GM23338 (cell line): ENCODE measurements at regions not wholly inside any gene's neighbourhood (a gene's known extent, or its start where the extent isn't known, plus 50 kb on each side); places are given as distances from the start of the nearest gene placed in this dataset.

Experiments
- CREB1 ChIP-seq: fragments of 250-450 bp; sonication (Bioruptor Pico); IDR thresholded peaks from 2 replicates; pipeline ENCODE4 v1.5.0; 2020; ENCODE audit warnings: low read depth, mild to moderate bottlenecking, moderate library complexity
- EZH2 ChIP-seq: fragments of 200-600 bp; sonication (generic); IDR thresholded peaks from one replicate; pipeline ENCODE4 v1.8.0; 2017; ENCODE audit warnings: antibody characterized with exemption, mild to moderate bottlenecking, low read depth; ENCODE audit not compliant: unreplicated experiment
- EZH2phosphoT487 ChIP-seq: fragments of 200-600 bp; sonication (generic); IDR thresholded peaks from one replicate; pipeline ENCODE4 v1.8.1; 2018; ENCODE audit warnings: antibody characterized with exemption; ENCODE audit not compliant: unreplicated experiment
- JUNB ChIP-seq: IDR thresholded peaks from one replicate; pipeline ENCODE4 v1.6.1; 2016; ENCODE audit warnings: antibody characterized with exemption; ENCODE audit not compliant: unreplicated experiment
- NANOG ChIP-seq: IDR thresholded peaks from 2 replicates; pipeline ENCODE4 v1.6.1; 2016; ENCODE audit warnings: antibody characterized with exemption, borderline replicate concordance
- POLR2AphosphoS5 ChIP-seq: IDR thresholded peaks from 2 replicates; pipeline ENCODE4 v1.6.1; 2016; ENCODE audit warnings: antibody characterized with exemption, low read depth
- STAT1 ChIP-seq: IDR thresholded peaks from one replicate; pipeline ENCODE4 v1.6.1; 2016; ENCODE audit warnings: antibody characterized with exemption; ENCODE audit not compliant: unreplicated experiment
- ZNF114 ChIP-seq: fragments of 250-450 bp; sonication (Bioruptor Pico); IDR thresholded peaks from 2 replicates; pipeline ENCODE4 v1.5.0; 2020; ENCODE audit warnings: mild to moderate bottlenecking, moderate library complexity
- TF ChIP-seq, protein P1 (sequence below), 2 experiments: fragments of 200-600 bp in 1 of 2; sonication (generic) in 1 of 2; conservative IDR thresholded peaks; 2 replicates each; pipeline versions ENCODE4 v1.5.1 to v1.6.1; 2016 to 2017; ENCODE audit warnings: antibody characterized with exemption in 2 of 2, low read depth in 2 of 2, mild to moderate bottlenecking in 2 of 2, moderate library complexity in 1 of 2
- TF ChIP-seq, protein P2 (sequence below): IDR thresholded peaks from one replicate; pipeline ENCODE4 v1.6.1; 2018; ENCODE audit warnings: antibody characterized with exemption; ENCODE audit not compliant: unreplicated experiment
- TF ChIP-seq, protein P3 (sequence below): fragments of 250-450 bp; sonication (Bioruptor Pico); IDR thresholded peaks from 2 replicates; pipeline ENCODE4 v1.5.0; 2020; ENCODE audit warnings: mild to moderate bottlenecking, moderate library complexity

DNA sequence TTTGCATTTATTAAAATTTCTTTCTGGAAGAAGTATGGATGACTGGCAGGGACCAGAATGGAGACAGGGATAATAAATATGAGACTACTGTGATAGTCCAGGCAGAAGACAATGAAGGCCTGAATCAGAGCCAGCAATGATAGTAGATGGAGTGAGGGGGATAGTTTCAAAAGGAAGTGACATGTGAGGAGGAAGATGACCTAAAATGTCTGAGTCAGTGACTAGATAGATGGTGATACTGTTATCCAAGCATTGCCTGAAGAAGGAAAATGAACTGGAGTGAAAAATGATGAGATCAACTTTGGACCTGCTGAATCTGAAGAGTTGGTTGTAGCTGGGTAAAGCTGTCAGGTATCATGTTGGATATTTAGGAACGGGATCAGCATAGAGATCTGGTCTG is 158.3 kb upstream of the KLF7 start:
- TF ChIP-seq EZH2phosphoT487 (no peak), EZH2 (no peak), POLR2AphosphoS5 (no peak), CREB1 (CRISPR knock-in tag) (no peak), JUNB (no peak), NANOG (no peak), ZNF114 (no peak), STAT1 (no peak)
- TF ChIP-seq, protein P1, sequence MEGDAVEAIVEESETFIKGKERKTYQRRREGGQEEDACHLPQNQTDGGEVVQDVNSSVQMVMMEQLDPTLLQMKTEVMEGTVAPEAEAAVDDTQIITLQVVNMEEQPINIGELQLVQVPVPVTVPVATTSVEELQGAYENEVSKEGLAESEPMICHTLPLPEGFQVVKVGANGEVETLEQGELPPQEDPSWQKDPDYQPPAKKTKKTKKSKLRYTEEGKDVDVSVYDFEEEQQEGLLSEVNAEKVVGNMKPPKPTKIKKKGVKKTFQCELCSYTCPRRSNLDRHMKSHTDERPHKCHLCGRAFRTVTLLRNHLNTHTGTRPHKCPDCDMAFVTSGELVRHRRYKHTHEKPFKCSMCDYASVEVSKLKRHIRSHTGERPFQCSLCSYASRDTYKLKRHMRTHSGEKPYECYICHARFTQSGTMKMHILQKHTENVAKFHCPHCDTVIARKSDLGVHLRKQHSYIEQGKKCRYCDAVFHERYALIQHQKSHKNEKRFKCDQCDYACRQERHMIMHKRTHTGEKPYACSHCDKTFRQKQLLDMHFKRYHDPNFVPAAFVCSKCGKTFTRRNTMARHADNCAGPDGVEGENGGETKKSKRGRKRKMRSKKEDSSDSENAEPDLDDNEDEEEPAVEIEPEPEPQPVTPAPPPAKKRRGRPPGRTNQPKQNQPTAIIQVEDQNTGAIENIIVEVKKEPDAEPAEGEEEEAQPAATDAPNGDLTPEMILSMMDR (conservative IDR thresholded peaks at IDR 0.05; ENCODE audit: low read depth in 2 of 2): no peak
- TF ChIP-seq, protein P2, sequence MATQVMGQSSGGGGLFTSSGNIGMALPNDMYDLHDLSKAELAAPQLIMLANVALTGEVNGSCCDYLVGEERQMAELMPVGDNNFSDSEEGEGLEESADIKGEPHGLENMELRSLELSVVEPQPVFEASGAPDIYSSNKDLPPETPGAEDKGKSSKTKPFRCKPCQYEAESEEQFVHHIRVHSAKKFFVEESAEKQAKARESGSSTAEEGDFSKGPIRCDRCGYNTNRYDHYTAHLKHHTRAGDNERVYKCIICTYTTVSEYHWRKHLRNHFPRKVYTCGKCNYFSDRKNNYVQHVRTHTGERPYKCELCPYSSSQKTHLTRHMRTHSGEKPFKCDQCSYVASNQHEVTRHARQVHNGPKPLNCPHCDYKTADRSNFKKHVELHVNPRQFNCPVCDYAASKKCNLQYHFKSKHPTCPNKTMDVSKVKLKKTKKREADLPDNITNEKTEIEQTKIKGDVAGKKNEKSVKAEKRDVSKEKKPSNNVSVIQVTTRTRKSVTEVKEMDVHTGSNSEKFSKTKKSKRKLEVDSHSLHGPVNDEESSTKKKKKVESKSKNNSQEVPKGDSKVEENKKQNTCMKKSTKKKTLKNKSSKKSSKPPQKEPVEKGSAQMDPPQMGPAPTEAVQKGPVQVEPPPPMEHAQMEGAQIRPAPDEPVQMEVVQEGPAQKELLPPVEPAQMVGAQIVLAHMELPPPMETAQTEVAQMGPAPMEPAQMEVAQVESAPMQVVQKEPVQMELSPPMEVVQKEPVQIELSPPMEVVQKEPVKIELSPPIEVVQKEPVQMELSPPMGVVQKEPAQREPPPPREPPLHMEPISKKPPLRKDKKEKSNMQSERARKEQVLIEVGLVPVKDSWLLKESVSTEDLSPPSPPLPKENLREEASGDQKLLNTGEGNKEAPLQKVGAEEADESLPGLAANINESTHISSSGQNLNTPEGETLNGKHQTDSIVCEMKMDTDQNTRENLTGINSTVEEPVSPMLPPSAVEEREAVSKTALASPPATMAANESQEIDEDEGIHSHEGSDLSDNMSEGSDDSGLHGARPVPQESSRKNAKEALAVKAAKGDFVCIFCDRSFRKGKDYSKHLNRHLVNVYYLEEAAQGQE: no peak
- TF ChIP-seq, protein P3, sequence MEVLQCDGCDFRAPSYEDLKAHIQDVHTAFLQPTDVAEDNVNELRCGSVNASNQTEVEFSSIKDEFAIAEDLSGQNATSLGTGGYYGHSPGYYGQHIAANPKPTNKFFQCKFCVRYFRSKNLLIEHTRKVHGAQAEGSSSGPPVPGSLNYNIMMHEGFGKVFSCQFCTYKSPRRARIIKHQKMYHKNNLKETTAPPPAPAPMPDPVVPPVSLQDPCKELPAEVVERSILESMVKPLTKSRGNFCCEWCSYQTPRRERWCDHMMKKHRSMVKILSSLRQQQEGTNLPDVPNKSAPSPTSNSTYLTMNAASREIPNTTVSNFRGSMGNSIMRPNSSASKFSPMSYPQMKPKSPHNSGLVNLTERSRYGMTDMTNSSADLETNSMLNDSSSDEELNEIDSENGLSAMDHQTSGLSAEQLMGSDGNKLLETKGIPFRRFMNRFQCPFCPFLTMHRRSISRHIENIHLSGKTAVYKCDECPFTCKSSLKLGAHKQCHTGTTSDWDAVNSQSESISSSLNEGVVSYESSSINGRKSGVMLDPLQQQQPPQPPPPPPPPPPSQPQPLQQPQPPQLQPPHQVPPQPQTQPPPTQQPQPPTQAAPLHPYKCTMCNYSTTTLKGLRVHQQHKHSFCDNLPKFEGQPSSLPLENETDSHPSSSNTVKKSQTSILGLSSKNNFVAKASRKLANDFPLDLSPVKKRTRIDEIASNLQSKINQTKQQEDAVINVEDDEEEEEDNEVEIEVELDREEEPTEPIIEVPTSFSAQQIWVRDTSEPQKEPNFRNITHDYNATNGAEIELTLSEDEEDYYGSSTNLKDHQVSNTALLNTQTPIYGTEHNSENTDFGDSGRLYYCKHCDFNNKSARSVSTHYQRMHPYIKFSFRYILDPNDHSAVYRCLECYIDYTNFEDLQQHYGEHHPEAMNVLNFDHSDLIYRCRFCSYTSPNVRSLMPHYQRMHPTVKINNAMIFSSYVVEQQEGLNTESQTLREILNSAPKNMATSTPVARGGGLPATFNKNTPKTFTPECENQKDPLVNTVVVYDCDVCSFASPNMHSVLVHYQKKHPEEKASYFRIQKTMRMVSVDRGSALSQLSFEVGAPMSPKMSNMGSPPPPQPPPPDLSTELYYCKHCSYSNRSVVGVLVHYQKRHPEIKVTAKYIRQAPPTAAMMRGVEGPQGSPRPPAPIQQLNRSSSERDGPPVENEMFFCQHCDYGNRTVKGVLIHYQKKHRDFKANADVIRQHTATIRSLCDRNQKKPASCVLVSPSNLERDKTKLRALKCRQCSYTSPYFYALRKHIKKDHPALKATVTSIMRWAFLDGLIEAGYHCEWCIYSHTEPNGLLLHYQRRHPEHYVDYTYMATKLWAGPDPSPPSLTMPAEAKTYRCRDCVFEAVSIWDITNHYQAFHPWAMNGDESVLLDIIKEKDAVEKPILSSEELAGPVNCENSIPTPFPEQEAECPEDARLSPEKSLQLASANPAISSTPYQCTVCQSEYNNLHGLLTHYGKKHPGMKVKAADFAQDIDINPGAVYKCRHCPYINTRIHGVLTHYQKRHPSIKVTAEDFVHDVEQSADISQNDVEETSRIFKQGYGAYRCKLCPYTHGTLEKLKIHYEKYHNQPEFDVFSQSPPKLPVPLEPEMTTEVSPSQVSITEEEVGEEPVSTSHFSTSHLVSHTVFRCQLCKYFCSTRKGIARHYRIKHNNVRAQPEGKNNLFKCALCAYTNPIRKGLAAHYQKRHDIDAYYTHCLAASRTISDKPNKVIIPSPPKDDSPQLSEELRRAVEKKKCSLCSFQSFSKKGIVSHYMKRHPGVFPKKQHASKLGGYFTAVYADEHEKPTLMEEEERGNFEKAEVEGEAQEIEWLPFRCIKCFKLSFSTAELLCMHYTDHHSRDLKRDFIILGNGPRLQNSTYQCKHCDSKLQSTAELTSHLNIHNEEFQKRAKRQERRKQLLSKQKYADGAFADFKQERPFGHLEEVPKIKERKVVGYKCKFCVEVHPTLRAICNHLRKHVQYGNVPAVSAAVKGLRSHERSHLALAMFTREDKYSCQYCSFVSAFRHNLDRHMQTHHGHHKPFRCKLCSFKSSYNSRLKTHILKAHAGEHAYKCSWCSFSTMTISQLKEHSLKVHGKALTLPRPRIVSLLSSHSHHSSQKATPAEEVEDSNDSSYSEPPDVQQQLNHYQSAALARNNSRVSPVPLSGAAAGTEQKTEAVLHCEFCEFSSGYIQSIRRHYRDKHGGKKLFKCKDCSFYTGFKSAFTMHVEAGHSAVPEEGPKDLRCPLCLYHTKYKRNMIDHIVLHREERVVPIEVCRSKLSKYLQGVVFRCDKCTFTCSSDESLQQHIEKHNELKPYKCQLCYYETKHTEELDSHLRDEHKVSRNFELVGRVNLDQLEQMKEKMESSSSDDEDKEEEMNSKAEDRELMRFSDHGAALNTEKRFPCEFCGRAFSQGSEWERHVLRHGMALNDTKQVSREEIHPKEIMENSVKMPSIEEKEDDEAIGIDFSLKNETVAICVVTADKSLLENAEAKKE (CRISPR knock-in tag): no peak
